GM19324 (cell line): ENCODE measurements at regions not wholly inside any gene's neighbourhood (a gene's known extent, or its start where the extent isn't known, plus 50 kb on each side); places are given as distances from the start of the nearest gene placed in this dataset.
"Not testable (repeated sequence)": the region's sequence is repeated elsewhere in the genome, so short reads cannot be mapped to it uniquely, and the experiment has no call there.

Experiments used
- ATAC-seq: cut with Tn5 transposase; IDR thresholded peaks from one replicate; pipeline ENCODE4 v1.9.1; 2021; ENCODE audit warnings: mild to moderate bottlenecking, moderate library complexity; ENCODE audit not compliant: unreplicated experiment, low FRiP score

GRCh38 chr14:49250517-49250916 is 335.7 kb downstream of the RPS29 start:
- ATAC-seq = no peak

DNA sequence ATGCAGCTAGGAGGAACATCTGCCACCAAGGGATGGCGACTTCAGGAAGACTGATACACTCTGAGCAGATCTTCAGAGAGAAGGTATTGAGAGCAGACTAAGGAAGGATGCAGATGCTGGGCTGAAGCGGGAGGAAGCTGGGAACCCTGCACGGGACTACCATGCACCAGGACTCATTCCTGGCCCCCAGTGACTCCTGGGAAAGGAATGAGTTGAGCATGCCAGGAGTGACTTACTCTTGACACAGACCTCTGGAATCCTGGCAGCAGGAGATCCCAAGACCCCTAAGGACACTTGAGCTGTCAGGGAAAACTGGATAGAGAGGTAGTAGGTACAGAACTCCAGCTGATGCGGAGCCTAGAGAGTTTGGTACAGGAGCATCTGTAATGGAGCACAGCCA is 336.1 kb downstream of the RPS29 start:
- no peak for ATAC-seq

DNA sequence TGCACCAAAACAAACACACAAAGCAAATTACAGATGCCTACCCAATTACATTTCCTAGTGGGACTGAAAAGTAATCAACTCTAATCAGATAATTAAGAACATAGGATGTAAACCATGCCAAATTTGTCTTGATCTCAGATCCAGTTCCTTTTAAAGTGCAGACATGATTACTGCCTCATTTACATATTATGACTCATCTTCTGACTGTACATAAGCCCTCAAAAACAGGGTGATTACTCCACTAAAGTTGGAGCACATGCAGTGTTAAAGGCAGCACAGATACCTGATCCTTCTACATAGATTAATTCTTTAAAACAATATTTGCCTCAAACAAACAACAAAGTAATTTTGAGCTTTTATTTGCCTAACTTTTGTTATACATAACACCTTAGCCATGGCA is 337.2 kb downstream of the RPS29 start:
- ATAC-seq = no peak

DNA sequence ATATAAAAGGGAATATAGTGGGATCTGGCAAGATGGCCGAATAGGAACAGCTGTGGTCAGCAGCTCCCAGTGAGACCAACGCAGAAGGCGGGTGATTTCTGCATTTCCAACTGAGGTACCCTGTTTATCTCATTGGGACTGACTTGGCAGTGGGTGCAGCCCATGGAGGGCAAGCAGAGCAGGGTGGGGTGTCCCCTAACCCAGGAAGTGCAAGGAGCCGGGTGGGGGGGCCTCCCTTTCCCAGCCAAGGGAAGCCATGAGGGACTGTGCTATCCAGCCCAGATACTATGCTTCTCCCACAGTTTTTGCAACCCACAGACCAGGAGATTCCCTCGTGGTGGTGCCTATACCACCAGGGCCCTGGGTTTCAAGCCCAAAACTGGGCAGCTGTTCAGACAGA is 342.4 kb downstream of the RPS29 start:
- ATAC-seq = not testable (repeated sequence)

GRCh38 chr14:49240383-49240782 is 345.8 kb downstream of the RPS29 start:
- no peak for ATAC-seq

- no peak for ATAC-seq
Measured at GRCh38 chr14:49228552-49228951, 357.6 kb downstream of the RPS29 start.

GRCh38 chr14:49221316-49221715 is 364.9 kb downstream of the RPS29 start:
- no peak for ATAC-seq

GRCh38 chr14:49220492-49220891 is 365.7 kb downstream of the RPS29 start:
- no peak for ATAC-seq

DNA sequence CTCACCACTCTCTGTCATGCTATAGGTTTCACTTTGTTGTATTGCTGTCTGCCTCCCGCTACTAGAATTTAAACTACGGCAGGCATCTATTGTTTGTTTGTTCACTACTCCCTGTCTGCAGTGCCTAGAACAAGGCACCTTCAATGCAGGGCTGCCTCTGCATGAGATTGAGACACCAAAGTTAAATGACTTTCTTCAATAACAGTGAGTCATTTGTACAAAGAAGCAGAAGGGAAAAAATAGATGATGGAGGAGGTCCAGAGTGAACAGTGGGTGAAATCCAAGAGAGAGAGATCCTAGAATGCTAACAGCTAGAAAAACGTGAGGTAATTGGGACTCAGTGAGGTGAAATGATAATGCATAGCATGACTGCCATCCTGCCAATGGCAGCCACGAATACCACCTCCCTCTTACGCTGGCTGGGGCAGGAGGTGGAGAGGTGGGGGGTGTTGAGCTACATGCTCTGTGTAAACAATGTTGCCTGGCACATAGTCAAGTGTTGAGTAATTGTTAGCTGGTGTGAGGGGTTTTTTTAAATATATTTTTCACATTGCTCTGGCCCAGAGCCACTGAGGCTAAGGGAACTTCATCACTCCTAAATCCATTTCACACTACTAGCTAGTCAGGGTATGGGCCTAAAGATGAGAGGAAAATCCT is 367.6 kb downstream of the RPS29 start:
- no peak for ATAC-seq

DNA sequence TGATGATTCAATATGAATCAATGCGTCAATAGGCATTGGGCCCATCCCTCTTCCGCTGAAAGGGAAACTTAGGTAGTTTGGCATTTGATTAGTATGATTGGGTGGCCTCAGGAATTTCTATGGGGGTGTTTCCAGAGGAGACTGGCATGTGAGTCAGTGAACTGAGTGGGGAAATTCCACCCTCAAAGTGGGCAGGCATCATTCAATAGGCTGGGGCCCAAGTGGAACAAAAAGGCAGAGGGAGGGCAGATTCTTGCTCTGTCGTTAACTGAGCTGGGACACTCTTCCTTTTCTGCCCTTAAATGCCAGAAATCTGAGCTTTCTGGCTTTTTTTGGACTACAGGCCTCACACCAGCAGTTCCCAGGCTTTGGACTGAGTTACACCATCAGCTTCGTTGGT is 373.5 kb downstream of the RPS29 start:
- ATAC-seq = no peak

DNA sequence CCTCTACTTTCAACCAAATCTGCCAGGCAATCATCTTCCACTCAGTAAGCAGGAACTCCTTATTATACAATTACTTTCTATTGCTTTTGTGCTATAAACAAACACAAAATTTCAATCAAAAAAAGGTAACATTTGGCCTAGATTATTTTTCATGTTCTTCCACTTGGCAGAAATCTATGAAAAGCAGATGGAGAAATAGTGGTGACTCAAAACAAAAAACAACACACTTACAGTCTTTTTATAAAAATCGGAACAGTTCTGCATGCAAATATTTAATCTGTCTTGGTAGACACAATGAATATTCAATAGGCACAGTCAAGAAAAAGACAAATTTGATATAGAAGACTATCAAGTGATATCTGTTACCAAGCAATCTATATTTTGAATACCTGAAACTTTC is 376.8 kb downstream of the RPS29 start:
- no peak for ATAC-seq

DNA sequence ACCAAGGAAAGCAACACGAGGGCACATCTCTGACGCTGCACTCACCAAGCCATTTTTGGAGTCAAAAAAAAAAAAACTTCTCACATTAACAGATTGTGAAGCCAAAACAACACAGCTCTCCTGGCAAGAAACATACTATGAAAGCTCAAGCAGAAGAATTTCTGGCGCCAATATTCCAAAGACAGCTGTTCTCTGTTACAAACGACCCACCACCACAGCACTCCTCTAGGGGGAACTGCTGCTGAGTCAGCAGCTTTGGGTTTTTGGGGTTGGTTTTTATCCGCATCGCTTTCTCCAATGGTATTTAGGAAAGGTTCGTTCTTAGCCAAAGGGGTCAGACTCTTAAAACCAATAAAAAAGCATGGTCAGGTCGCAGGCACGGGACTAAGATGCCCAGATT is 379.4 kb downstream of the RPS29 start:
- ATAC-seq = no peak

- no peak for ATAC-seq
Measured at GRCh38 chr14:49203676-49204075, 382.5 kb downstream of the RPS29 start.

GRCh38 chr14:49199159-49199558 is 387.0 kb downstream of the RPS29 start:
- no peak for ATAC-seq

DNA sequence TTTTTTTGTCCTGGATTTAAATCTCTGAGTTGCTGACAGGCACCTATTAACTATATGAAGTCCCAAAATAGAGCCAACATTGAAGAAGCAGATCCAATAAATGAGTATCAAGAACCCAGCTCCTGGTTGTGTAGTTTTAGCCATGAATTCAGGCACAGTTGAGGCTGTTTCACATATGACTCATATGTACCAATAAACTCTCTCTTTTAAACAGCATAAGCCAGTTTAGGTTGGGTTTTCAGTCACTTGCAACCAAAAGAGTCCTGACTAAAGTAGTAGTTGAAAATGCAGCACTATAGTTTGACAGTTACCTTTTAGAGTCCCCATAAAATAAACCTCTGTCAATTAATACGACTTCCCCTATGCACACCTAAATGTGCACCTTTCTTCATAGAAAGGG is 389.9 kb downstream of the RPS29 start:
- no peak for ATAC-seq

DNA sequence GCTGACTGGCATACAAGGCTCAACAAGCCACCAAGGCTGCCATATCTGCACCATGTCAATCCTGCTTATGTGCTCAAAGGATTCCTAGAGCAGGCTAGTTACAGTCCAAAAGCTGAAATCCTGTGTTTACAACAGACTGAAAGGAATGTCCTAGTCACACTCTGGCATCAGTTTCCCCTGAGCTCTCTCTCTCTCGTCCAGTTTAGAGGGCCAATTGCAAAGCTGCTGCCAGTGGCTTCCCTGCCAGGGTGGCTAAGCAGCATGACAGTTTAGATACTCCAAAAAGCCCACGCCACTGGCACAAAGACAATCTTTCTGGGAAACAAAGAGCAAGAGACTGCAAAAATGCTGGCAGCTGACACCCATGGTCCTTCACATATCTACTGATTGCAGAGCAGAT is 392.1 kb downstream of the RPS29 start:
- ATAC-seq = no peak

DNA sequence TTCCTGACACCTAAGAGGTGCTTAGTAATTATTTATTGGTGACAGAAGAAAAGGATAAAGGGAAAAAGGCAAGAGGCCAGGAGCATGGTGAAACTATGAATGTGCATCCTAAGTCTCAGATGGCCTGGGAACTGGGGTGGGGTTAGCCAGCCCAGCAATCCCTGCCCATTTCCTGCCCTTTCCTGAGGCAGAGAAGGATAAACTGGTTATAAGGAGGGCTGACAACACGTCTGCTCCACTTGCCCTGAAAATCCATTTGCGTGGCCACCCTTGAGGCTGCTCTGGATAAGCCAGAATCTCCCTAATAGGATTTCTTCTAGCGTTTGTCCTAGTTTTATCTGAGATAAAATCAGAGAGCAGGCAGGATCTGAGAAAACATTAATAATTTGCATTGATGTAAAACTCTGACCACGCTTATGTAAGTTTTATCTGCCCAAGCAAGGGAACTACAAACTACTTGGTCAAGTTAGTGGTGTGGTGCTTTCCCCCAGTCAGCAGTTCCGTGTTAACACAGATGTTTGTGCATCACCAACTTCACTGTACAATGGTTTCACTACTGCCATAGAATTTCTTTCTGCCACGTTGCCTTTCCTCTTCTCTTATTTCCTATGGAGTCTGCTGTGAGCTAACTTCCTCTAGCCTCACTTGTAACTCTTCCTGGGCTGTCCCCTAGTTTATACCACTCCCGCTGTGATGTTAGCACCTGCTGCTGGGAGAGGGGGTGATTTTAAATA is 392.7 kb downstream of the RPS29 start:
- peak; percentile 74 for ATAC-seq

GRCh38 chr14:49191380-49191779 is 394.8 kb downstream of the RPS29 start:
- ATAC-seq = no peak

GRCh38 chr14:49189375-49189774 is 396.8 kb downstream of the RPS29 start:
- ATAC-seq = no peak

GRCh38 chr14:49187799-49188198 is 398.4 kb downstream of the RPS29 start:
- no peak for ATAC-seq

DNA sequence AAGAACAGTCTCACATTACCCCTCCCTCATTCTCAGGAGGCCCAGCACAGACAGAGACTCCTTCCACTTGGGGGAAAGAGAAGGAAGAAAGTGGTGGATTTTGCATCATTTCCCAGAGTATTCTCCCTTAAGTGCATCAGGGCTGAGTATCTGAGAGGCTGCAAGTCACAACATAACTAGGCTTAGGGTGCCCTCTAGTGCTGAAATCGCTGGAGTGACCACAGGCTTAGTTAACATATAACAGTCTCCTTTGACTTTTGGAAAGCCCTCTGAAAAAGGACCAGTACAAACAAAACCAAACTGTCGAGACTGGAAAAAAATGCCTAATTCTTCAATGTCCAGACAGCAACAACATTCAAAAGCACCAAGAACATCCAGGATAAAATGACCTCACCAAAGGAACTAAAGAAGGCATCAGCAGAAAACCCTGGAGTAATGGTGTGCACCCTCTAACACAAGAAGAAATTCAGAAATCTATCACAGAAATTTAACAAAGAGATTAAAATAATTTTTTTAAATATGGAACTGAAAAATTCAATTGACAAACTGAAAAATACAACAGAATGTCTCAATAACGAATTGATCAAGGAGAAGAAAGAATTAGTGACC is 412.3 kb downstream of the RPS29 start:
- peak; percentile 94 for ATAC-seq

DNA sequence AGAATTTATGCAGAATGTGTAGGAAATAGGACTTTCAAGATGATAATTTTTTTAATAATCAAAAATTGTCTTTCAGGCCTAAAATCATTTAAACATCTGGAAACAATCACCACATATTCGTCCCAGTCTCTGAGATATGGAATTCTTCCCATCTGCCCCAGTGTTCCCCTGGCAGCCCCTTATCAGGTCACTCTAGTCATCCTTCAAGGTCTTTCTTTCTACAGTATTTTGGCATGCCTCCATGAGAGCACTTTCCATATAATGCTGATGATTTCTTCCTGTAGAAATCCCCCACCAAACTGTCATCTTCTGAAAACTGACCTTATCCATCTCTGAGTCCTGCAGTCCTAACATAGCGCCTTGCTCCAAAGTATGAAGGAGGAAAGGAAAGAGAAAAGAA is 422.1 kb downstream of the RPS29 start:
- no peak for ATAC-seq
